NCI-H510A treated with DMSO at 0.1 percent for 48 hours (cell line): ENCODE measurements at regions not wholly inside any gene's neighbourhood (a gene's known extent, or its start where the extent isn't known, plus 50 kb on each side); places are given as distances from the start of the nearest gene placed in this dataset.

Source experiments
- DNase-seq: peaks from one replicate; lab custom pipeline; 2025; lab: John Stamatoyannopoulos, UW

DNA sequence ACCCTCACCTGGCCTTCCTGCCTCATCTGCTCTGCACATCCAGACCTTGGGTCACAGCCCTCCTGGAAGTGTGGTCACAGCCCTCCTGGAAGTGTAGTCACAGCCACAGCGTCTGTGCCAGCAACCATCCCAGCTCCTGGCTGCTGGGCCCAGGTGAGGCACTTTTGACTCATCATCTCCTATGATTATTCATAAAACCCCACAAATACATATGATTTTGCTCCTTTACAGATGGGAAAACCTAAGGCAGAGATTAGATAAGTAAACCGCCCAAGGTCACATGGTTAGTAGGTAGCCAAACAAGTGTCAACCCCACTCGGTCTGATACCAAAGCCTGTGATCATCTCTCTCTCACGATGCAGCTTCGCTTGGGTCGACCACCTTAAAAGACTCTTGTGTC is 94.3 kb downstream of the PRLHR start:
- no peak for DNase-seq

- DNase-seq = no peak
Measured at GRCh38 chr10:118500477-118501104, 94.9 kb downstream of the PRLHR start.

- no peak for DNase-seq
Measured at GRCh38 chr10:118499186-118499585, 96.3 kb downstream of the PRLHR start.

GRCh38 chr10:118498623-118499022 is 96.8 kb downstream of the PRLHR start:
- DNase-seq = no peak

- DNase-seq = no peak
Measured at GRCh38 chr10:118497227-118497626, 98.2 kb downstream of the PRLHR start.

GRCh38 chr10:118496525-118496924 is 98.9 kb downstream of the PRLHR start:
- no peak for DNase-seq

DNA sequence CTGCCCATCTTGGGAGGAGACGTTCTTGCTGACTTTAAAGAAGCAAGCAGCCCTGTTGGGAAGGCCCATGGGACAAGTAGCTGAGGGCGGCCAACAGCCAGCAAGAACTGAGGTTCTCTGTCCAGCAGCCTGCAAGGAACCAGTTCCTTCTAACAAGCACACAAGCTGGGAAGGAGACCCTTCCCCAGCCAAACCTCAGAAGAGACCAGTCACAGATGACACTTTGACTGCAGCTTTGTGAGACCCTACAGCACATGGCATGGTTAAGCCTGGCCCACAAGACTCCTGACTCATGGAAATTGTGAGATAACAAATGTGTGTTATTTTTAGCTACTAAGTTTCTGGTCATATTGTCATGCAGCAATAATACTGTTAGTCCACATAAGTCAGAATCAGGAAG is 99.9 kb downstream of the PRLHR start:
- no peak for DNase-seq

GRCh38 chr10:118491055-118491454 is 104.4 kb downstream of the PRLHR start:
- DNase-seq = no peak

GRCh38 chr10:118488710-118489497 is 106.5 kb downstream of the PRLHR start:
- DNase-seq = no peak

DNA sequence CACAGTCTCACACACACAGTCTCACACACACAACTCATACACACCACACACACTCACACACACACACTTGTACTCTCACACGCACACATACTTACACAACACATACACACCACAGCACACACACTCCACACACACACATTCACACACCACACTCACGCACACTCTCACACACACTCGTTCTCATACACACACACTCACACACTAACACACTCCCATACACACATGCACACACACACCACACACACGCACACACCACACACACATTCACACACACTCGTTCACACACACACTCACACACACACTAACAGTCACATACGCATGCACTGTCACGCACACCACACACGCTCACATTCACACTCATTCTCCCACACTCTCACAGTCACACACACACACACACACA is 109.8 kb downstream of the PRLHR start:
- no peak for DNase-seq

DNA sequence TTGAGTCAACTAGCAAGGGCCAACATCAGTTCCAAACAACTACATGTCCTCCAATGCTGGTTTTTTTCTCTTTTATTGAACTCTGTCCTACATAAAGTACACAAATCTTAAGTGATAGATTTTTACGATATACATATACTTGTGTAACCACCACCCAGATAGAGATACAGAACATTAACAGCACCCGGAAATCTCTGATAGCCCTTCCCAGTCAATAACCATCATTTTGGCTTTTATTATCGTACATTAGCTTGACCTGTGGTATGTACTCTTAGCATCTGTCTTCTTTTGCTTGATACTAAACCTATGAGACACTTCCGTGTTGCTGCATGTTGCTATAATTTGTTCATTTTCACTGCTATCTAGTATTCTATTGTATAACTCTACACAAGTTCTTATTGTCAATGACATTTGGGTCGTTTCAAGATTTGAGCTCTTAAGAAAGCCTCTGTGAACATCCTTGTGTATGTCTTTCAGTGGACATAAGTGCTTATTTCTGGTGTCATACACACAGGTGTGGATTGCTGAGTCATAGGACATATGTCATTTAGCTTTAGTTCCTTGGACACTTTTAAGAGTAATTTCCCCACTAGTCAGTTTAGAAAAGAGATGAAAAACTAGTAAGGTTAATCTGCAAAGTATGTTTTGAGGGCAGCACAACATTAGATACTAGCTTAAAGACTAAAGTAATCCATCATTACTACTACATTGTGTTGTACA is 111.1 kb downstream of the PRLHR start:
- DNase-seq = no peak

DNA sequence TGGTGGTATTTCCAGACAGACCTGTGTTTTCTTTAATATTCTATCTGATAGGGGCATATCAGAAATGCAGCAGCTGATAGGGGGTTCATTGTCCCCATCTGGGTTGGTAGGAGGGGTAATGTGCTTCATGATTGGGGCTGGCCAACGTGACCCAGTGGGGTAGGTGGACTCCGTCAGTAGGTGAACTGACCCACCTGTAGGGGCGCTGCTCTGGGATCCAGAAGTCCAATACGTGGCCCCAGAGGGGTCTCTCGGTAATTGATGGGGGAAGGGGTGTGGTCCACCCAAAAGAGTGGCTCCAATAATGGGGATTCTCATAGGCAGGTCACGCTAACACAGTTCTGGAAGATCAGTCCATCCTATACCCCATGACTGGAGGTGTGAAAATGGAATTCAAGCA is 112.0 kb downstream of the PRLHR start:
- DNase-seq = no peak

GRCh38 chr10:118482393-118483331 is 112.8 kb downstream of the PRLHR start:
- no peak for DNase-seq

DNA sequence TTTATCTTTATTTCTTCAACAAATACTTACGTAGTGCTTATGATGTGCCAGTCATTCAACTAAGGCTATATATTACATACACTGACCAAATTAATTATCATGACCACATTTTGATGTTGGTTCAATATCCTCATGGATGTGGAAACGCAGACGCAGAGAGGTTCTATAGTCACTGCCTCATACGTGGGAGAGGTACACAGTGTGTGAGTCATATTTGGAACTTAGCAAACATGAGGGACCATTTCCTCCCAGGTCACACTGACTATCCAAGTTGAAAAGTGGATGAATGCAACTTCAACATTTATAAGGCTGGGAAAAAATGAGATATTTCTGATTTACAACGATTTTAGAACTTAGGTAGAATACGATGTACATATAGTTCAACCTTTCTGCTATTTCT is 113.6 kb downstream of the PRLHR start:
- DNase-seq = no peak

- DNase-seq = no peak
Measured at GRCh38 chr10:118475214-118475613, 120.2 kb downstream of the PRLHR start.

GRCh38 chr10:118474111-118474510 is 121.3 kb downstream of the PRLHR start:
- DNase-seq = no peak

DNA sequence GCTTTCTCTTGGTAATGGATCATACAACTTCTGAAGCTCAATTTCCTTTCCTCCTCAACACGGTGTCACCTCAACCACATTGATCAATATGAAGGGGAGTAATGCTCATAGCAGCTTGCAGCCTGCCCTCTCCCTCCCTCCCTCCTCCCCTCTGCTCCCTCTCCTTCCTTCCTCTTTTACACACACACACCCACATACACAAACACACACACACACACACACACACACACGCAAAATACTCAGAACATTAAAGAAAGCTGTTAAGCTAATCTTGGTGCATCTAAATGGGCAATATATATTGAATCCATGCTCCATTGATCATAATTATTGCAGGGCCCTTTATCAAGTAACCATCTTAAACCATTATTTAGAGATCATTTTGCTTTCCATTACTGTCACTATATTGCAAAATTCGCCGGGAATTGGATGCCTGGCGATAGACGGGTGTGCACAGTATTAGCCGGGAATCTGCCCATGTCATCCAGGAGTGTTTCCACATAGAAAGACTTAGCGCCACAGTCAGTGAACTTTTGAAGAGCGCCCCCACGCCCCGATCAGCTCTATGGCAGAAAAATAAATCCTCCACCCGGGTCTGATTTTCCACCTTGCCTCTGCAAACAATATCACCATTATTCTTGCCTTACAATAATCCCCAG is 122.0 kb downstream of the PRLHR start:
- DNase-seq = no peak

DNA sequence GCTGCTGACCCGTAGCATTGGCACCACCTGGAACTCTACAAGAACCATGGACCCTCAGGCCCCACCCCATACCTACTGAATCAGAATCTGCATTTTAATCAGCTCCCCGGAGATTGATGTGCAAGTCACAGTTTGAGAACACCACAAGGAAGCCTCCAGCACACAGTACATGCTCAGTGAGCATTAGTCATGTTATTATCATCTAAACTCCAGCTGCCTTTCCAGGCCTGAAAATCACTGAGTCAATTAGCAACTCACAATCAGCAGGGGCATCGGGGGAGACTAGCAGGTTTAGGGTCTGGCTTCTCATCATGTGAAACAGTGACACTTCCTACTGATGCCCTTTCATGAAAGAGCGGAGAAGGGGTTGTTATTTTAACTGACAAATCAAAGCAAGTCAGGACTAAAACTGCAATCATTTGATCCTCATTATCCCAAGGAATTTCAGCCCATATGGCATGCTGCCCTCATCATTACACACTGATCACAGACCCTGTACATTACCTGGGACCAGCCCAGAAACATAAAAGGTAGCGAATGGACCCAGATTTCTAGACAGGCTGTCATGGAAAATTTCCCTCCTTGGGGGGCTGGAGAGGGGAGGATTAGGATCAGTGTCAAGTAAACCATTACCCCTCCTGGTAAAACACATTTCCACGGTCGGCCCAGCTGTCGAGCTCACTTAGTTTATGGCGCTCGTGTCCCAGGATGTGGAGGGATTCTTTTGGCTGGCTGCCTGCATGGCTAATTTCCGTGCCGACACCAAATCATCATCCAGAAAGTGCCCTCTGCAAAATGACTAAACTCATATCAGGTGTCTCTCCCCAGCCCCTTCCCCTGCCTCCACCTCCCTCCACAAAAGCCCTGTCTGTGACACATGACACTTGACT is 122.8 kb downstream of the PRLHR start:
- no peak for DNase-seq

DNA sequence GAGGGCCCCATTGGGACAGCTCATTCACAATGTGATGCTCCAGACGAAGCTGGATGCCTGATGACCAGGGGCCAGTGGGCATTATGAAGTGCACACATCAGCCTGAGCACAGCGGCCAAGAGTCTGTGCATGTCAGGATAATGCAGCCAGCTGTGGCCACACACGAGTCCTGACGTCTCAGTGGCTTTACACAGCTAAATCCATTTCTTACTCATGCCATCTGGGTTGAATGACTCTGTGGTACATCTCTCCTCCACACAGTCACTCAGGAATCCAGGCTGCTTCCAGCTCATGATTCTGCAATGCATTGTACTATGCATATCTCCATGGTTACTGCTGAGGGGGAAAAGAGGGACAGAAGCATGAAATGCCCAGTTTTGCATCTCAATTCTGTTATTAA is 123.6 kb downstream of the PRLHR start:
- DNase-seq = no peak

- DNase-seq = no peak
Measured at GRCh38 chr10:118470470-118470869, 125.0 kb downstream of the PRLHR start.
